UCSD-AML1 (cell line): ENCODE measurements at regions not wholly inside any gene's neighbourhood (a gene's known extent, or its start where the extent isn't known, plus 50 kb on each side); places are given as distances from the start of the nearest gene placed in this dataset.

Experiments
- DNase-seq: peaks from one replicate; lab custom pipeline; 2025; ENCODE audit not compliant: unreplicated experiment; lab: John Stamatoyannopoulos, UW

DNA sequence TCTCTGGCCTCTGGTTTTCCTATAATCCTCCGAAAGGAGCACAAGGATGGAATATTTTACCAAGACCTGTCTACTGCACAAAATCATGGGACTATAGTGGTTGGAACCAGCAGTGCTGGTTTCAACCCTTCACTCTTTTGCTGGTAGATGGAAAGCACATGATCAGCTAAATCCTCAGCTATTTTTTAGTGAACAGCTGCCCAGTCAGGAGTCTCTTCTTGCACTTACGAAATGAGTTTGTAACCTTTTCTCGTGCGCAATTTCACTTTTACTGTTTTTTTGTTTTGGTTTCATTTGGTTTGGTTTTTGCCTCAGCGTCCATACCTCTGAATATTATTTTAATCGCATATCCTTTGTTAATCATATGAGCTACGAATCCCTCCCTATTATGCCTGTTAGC lies 418.5 kb upstream of the CPEB2 start:
- DNase-seq, result no peak

DNA sequence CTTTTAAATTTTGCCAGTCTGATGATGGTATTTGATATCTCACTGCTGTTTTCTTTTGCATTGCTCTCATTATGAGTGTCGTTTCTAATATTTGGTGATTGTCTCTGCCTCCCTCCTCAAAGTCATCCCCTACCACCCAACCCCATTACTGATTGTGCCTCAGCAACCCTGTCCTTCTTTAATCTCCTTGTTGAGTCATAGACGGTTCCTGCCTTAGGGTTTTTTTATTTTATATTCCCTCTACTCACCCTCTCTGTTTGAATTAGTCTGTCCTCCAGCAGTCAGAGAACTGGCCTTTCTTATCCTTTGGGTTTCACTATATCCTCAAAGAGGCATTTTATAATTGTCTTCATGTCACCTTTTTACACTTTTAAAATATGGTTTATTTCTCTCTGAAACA lies 409.3 kb upstream of the CPEB2 start:
- no peak for DNase-seq

- DNase-seq, result no peak
Observed at GRCh38 chr4:14596028-14596427, 406.3 kb upstream of the CPEB2 start.

DNA sequence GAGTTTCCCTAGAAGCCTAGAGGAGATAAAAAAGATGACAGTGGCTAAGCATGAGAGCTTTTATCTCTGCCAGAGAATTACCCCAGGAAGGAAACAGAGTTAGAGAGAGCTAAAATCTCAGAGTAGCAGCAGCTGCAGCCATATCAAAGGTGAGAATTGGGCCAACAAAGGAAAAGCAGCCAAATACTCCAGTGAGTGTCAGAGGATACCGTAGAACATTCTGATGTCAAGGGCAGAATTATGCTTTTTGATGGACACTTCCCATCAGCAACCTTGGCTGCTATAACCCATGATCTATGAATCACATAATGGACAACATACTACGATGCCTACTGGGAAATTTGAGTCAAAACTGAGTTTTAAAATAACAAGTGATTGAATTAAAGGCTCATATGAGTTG lies 405.8 kb upstream of the CPEB2 start:
- DNase-seq, result no peak

DNA sequence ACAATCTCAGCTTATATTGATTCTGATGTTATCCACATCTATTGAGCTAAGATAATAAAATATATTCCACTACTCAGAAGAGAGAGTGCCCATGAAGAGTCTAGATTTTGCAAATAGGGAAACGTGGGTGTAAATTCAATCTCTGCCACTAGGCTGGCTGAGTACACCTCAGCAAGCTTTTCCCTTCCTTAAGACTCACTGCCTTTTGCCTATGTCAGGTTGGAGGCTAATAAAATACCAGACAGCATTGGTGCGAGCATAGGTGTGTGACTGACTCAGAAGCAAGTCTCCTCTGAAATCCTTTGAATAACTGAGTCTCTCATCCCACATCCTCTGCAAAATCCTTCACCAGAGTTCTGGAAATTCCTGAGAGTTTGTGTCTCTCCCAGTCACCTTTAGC lies 405.4 kb upstream of the CPEB2 start:
- DNase-seq, result no peak

DNA sequence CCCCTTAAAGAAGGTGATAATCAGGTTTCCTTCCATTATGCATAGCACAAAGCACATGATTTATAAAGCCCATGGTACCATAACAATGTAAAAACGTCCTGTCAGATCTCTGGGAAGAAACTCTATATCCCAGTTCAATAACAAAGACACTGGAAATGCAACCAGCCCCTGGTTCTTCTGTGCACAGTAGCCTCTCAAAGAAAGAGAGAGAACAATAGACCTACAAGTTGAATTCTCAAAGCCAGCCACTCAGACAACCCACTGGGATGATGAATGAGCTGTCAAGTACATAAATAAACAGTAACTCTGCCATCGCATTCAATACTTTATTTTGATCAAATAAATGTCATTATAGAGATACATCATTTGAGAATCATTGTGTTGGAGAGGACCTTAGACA lies 400.1 kb upstream of the CPEB2 start:
- no peak for DNase-seq

DNA sequence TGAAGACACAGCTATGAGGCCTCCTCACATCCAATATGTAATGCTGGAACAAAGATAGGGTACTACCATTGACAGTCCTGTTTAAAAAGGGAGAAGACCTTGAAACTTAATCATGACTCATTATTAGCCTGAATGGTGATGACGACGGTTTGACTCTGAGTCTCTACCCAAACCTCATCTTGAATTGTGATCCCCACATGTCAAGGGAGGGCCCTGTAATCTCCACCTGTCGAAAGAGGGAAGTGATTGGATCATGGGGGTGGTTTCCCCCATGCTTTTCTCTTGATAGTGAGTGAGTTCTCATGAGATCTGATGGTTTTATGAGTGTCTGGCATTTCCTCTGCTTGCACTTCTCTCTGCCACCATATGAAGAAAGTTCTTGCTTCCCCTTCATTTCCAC lies 395.3 kb upstream of the CPEB2 start:
- no peak for DNase-seq

- DNase-seq, result no peak
Observed at GRCh38 chr4:14607578-14607977, 394.7 kb upstream of the CPEB2 start.

DNA sequence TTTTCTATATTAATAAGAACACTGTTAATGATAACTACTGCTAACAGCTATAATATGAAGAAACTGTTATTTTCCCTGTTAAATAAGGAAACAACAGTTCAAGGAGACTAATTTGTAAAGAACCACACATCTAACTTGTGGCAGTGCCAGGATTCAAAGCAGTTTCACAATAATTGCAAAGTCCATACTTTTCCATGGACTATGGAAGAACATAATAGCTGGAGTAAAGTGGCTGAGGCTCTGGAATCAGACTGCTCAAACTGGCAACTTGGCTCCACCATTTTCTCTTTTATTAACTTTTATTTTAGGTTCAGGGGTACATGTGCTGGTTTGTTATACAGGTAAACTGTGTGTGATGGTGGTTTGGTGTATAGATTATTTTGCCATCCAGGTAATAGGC lies 393.7 kb upstream of the CPEB2 start:
- DNase-seq, result no peak

DNA sequence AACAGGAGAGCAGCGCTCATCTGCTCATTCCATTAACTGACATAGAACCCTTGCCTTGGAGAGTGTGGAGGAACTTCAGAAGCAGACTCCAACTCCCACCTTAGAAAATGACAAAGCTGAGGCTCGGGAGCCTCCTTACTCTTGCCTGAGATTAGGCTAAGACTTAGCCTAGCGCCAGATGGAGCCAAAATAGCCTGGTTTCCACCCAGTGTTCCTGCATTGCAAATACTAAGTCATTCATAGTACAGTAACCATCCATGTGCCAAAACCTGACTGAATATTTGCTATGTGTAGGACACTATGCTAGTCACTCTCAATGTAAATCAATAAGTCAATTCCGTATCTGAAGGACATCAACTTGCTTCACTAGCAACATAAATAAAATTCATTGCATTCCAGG lies 387.4 kb upstream of the CPEB2 start:
- no peak for DNase-seq

GRCh38 chr4:14615671-14616070 lies 386.6 kb upstream of the CPEB2 start:
- no peak for DNase-seq

GRCh38 chr4:14620567-14621141 lies 381.6 kb upstream of the CPEB2 start:
- DNase-seq, result no peak

DNA sequence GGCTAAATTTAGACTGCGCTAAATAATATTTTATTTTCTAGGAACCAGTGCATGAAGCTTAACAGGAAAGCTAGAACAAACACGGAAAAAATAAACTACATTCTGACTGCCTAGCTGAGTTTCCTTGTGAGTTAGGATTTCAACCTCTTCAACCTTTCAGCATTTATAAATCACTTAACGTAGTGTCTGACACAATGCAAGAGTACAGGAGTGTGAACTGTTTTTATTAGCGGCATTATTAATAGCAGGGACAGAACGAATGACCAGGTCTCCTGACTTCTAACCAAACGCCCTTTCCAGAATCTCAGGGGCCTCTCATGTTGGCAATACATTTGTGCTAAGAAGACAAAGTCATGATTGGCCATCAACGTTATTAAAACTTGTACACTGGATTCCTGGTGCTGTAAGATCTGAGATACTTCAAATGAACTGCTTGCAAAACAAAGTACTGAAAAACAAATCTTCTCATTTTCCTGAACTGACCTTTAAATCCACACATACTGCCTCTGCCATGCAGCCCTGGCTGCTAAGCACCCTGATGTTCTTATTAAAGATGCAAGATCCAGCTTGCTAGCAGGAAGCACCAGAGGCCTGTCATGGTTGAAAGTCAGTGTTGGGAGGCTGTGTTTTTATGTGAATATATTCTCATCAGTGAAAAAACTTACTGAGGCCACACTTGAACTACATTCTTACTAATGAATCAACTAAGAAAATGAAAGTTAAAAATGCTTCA lies 380.4 kb upstream of the CPEB2 start:
- DNase-seq, result no peak

DNA sequence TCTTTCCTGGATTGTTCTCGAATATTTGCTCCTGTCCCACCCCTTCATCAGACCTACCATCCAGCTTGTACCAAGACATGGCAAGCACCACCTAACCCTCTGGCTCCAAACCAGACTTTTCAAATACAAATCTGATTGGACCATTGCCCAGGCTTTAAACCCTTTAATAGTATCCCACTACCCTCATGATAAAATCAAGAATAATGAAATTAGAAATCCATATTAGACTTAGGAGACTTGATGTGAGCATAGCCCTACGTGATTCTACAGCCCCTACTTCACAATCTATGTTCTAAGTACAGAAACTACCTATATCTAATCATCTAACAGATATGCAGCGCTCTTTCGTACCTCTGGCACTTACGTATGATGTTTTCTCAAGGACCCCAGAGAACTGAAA lies 375.2 kb upstream of the CPEB2 start:
- DNase-seq, result no peak

- DNase-seq, result no peak
Observed at GRCh38 chr4:14631806-14632440, 370.4 kb upstream of the CPEB2 start.

DNA sequence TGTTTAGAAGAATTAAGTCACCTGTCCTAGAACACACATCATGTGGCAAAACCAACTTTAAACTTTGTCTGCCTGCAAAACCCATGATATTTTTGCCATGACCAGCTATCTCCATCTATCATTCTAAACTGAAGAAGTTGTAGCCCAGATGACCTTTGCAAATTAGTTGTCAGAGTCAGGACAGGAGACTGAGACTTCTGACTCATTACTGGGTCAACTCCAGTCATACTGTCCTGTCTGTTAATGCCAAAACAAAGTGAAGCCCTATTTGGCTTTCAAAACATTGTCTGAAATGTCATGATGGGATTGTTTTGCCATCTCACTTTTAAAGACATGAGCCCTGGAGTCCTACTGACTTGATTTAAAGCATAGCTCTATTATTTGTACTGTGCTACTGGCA lies 365.7 kb upstream of the CPEB2 start:
- DNase-seq, result no peak

DNA sequence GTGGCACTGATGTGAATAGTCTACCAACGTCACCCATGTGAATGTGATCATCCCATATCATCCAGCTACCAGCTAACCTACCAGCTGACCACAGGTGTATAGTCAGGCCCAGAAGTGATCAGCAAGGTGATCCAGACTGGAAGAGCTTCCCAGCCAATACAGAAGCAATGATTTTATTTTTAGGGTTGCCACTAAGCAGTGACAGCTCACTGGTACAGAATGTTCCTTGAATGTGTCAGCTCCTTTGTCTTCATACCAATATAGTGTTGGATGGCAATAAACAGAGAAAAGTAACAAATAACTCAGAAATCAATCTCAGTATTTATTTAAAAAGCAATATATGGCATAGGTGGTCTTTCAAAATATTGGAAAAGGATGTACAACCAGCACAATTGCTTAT lies 361.8 kb upstream of the CPEB2 start:
- no peak for DNase-seq

DNA sequence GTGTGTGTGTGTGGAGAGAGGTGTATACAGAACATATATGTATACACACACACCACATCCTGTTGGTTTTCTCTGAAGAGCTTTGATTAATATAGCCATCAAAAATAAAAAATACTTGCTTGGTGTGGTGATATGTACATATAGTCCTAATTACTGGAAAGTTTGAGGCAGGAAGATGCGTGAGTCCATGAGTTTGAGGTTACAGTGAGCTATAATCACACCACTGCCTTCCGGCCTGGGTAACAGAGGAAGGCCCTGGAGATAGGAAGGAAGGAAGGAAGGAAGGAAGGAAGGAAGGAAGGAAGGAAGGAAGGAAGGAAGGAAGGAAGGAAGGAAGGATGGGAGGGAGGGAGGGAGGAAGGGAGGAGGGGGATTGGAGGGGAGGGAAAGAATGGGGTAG lies 360.4 kb upstream of the CPEB2 start:
- DNase-seq, result no peak

- no peak for DNase-seq
Observed at GRCh38 chr4:14644580-14645282, 357.6 kb upstream of the CPEB2 start.

DNA sequence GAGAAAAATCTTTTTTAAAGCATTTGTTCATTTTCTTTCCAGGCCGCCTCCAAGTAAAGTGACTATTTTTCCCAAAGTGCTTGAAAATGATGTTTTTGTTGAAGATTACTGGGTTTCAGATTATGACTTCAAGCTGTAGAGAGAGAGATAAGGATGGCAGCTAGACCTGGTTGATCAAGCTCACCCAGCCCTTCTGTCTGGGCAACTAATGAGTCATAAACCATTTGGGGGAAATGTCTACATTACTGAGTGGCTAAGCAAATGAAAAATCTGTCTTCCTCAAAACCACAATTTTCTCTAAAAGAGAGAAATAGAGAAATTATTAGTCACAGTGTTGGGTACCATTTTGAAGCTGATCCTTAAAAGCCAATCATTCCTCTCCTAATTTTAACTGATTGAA lies 355.4 kb upstream of the CPEB2 start:
- DNase-seq, result no peak

DNA sequence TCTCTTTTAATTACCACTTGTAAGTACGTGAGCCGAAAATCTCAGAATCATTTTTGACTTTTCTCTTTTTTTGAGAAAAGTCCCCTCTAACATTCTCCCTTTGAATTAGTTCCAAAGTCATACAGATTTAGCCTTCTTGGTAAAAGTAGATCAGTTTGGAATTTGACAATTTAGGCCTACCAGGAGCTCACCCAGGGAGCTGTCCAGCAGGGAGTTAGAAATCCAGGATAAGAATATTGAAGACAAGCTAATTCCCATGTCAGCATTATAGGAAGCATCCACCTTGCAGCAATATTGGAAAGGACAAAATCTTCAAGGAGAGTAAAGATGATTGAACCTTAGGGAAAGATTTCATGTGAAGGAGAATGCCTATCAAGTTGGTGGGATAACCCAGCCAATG lies 352.2 kb upstream of the CPEB2 start:
- DNase-seq, result no peak

DNA sequence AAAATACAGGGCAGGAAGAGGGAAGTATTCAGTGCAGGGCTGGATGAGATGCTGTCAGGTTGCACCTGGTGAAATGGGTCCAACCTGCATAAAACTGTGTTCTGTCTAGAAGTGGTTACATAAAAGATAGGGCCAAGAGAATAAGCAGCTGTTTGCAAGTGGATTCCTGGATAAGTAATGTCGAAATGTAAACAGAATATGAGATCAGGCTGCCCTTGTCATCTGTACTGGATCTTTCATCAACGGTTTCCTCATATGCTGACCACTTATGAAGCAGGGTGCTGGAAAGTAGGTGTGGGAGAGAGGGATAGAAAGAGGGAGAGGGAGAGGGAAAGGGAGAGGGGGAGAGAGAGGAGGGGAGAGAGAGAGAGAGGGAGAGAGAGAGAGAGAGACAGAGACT lies 349.8 kb upstream of the CPEB2 start:
- no peak for DNase-seq
